RWPE2 (cell line): ENCODE measurements at regions not wholly inside any gene's neighbourhood (a gene's known extent, or its start where the extent isn't known, plus 50 kb on each side); places are given as distances from the start of the nearest gene placed in this dataset.
A peak's percentile ranks its signal among the peaks of the same experiment; 100 is the strongest.
"Not testable (repeated sequence)": the region's sequence is repeated elsewhere in the genome, so short reads cannot be mapped to it uniquely, and the experiment has no call there.

Source experiments
- ATAC-seq: fragments of 200-7000 bp; cut with Tn5 transposase; 3 replicates; pipeline ENCODE4 v1.9.1; 2021; ENCODE audit warnings: low read depth
- DNase-seq: peaks from one replicate; pipeline ENCODE4 v3.0.0-alpha.2; 2020; ENCODE audit warnings: low spot score
- H3K27ac ChIP-seq: fragments of 450-650 bp; 2 replicates; pipeline ENCODE4 v1.5.1; 2017; ENCODE audit warnings: mild to moderate bottlenecking; ENCODE audit not compliant: poor library complexity, severe bottlenecking
- H3K27me3 ChIP-seq: fragments of 250-450 bp; sonication (Bioruptor Pico); 2 replicates; pipeline ENCODE4 v1.5.1; 2021; ENCODE audit warnings: mild to moderate bottlenecking, moderate library complexity; ENCODE audit not compliant: insufficient read depth, poor library complexity, severe bottlenecking
- H3K36me3 ChIP-seq: fragments of 250-450 bp; sonication (Bioruptor Pico); 2 replicates; pipeline ENCODE4 v1.5.1; 2020; ENCODE audit warnings: low read depth, mild to moderate bottlenecking, moderate library complexity
- H3K4me1 ChIP-seq: fragments of 250-450 bp; sonication (Bioruptor Pico); 2 replicates; pipeline ENCODE4 v1.5.1; 2021; ENCODE audit warnings: mild to moderate bottlenecking, moderate library complexity; ENCODE audit not compliant: insufficient read depth, poor library complexity, severe bottlenecking
- H3K4me3 ChIP-seq: fragments of 250-450 bp; sonication (Bioruptor Pico); 2 replicates; pipeline ENCODE4 v1.5.1; 2021; ENCODE audit warnings: mild to moderate bottlenecking, moderate library complexity; ENCODE audit not compliant: severe bottlenecking
- H3K9me3 ChIP-seq: fragments of 250-450 bp; sonication (Bioruptor Pico); 2 replicates; pipeline ENCODE4 v1.5.1; 2021; ENCODE audit warnings: mild to moderate bottlenecking, moderate library complexity; ENCODE audit not compliant: severe bottlenecking
- TF ChIP-seq, protein P1 (sequence below): fragments of 450-650 bp; IDR thresholded peaks from one replicate; pipeline ENCODE4 v1.5.1; 2017; ENCODE audit warnings: mild to moderate bottlenecking, moderate library complexity; ENCODE audit not compliant: poor library complexity, severe bottlenecking

GRCh38 chrY:9158616-9159015, 178.6 kb upstream of the TSPY4 start:
- H3K4me1 ChIP-seq = peaks cover 17% of the 10 kb centered on the region
- H3K4me3 ChIP-seq = no peak overlapping the region
- TF ChIP-seq, protein P1, sequence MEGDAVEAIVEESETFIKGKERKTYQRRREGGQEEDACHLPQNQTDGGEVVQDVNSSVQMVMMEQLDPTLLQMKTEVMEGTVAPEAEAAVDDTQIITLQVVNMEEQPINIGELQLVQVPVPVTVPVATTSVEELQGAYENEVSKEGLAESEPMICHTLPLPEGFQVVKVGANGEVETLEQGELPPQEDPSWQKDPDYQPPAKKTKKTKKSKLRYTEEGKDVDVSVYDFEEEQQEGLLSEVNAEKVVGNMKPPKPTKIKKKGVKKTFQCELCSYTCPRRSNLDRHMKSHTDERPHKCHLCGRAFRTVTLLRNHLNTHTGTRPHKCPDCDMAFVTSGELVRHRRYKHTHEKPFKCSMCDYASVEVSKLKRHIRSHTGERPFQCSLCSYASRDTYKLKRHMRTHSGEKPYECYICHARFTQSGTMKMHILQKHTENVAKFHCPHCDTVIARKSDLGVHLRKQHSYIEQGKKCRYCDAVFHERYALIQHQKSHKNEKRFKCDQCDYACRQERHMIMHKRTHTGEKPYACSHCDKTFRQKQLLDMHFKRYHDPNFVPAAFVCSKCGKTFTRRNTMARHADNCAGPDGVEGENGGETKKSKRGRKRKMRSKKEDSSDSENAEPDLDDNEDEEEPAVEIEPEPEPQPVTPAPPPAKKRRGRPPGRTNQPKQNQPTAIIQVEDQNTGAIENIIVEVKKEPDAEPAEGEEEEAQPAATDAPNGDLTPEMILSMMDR = no peak
- peak overlapping the region; percentile 76 for H3K27ac ChIP-seq
- ATAC-seq (peak; percentile 30; the same call in 1 of the 3 replicates), DNase-seq (no peak)
- H3K27me3 ChIP-seq = no peaks in the 10 kb centered on the region
- no peaks in the 10 kb centered on the region for H3K36me3 ChIP-seq
- no peaks in the 10 kb centered on the region for H3K9me3 ChIP-seq

GRCh38 chrY:9160331-9160730, 176.9 kb upstream of the TSPY4 start:
- not testable (repeated sequence) for H3K9me3 ChIP-seq, H3K4me3 ChIP-seq, DNase-seq, H3K36me3 ChIP-seq, ATAC-seq, H3K27me3 ChIP-seq
- Histone ChIP-seq H3K4me1 (peaks cover 10% of the 10 kb centered on the region), H3K27ac (peak overlapping the region; percentile 76)

- H3K4me1 ChIP-seq = peaks cover 10% of the 10 kb centered on the region
- H3K4me3 ChIP-seq, H3K9me3 ChIP-seq, DNase-seq, H3K27me3 ChIP-seq, H3K36me3 ChIP-seq: not testable (repeated sequence)
- peak; percentile 87 for ATAC-seq
- peak overlapping the region; percentile 76 for H3K27ac ChIP-seq
Measured at GRCh38 chrY:9160976-9161375, 176.3 kb upstream of the TSPY4 start.

GRCh38 chrY:9161990-9162389, 175.3 kb upstream of the TSPY4 start:
- DNase-seq, H3K27me3 ChIP-seq, ATAC-seq, H3K27ac ChIP-seq, H3K9me3 ChIP-seq, H3K4me3 ChIP-seq, H3K36me3 ChIP-seq: not testable (repeated sequence)
- peaks cover 10% of the 10 kb centered on the region for H3K4me1 ChIP-seq

GRCh38 chrY:9162424-9162823, 174.8 kb upstream of the TSPY4 start:
- not testable (repeated sequence) for H3K9me3 ChIP-seq, ATAC-seq, H3K27ac ChIP-seq, H3K36me3 ChIP-seq, H3K4me3 ChIP-seq, H3K27me3 ChIP-seq, DNase-seq
- peaks cover 10% of the 10 kb centered on the region for H3K4me1 ChIP-seq

- not testable (repeated sequence) for DNase-seq, H3K4me3 ChIP-seq, H3K27me3 ChIP-seq, H3K9me3 ChIP-seq, H3K36me3 ChIP-seq, H3K27ac ChIP-seq, H3K4me1 ChIP-seq
- ATAC-seq = peak; percentile 27; the same call in 1 of the 3 replicates
Measured at GRCh38 chrY:9177641-9178040, 159.6 kb upstream of the TSPY4 start.

- H3K27ac ChIP-seq, ATAC-seq, H3K27me3 ChIP-seq, H3K4me3 ChIP-seq, H3K36me3 ChIP-seq, DNase-seq, H3K4me1 ChIP-seq, H3K9me3 ChIP-seq: not testable (repeated sequence)
Measured at GRCh38 chrY:9184827-9185226, 152.4 kb upstream of the TSPY4 start.

GRCh38 chrY:9207082-9207481, 130.2 kb upstream of the TSPY4 start:
- H3K9me3 ChIP-seq, H3K4me3 ChIP-seq, H3K27me3 ChIP-seq, H3K4me1 ChIP-seq, H3K36me3 ChIP-seq, H3K27ac ChIP-seq, DNase-seq: not testable (repeated sequence)
- ATAC-seq = peak; percentile 90
